CD4-positive, alpha-beta T cell treated with Interleukin-1 beta for 1 hour (primary cell): ENCODE measurements at regions not wholly inside any gene's neighbourhood (a gene's known extent, or its start where the extent isn't known, plus 50 kb on each side); places are given as distances from the start of the nearest gene placed in this dataset.
A peak's percentile ranks its signal among the peaks of the same experiment; 100 is the strongest.

Experiments
- DNase-seq, 2 donors: peaks; one replicate each; pipeline ENCODE4 v3.0.0-alpha.2; 2020 to 2022

DNA sequence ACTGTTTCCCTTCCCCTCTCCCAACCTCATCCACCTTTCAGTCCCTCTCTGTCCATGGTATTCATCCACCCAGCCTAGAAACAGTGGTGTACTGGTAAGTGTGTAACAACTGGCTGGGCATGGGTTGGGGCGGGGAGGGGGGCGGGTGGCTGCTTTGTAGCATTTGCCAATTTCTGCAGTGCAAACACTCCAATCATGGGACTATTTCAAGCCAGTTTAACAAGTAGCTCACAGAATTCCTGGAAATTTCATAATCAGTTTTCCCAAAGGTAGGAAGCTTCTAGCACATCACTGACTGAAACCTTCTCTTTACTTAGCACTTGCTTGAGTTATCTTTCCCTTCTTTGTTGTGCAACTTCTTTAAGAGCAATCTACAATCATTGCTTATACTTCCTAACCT lies 100.8 kb upstream of the WASF3 start:
- no peak for DNase-seq

DNA sequence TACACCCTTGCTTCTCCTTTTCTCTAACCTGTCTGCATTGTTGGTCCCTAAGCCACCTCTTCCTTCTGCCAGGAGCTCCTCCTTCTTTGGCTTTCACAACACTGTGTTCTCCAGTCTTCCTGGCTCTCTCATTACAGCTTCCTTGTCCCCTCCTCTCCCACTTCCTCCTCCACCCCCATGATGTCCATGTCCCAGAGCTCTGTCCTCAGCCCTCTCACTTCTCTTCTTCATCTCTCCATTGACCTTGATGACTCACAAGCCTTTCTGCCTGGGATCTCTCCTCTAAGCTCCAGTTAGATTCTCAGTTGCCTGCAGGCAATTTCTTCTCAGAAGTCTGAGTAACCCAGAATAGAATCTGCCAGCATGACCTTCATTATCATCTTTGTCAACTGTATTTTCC lies 100.3 kb upstream of the WASF3 start:
- no peak for DNase-seq

DNA sequence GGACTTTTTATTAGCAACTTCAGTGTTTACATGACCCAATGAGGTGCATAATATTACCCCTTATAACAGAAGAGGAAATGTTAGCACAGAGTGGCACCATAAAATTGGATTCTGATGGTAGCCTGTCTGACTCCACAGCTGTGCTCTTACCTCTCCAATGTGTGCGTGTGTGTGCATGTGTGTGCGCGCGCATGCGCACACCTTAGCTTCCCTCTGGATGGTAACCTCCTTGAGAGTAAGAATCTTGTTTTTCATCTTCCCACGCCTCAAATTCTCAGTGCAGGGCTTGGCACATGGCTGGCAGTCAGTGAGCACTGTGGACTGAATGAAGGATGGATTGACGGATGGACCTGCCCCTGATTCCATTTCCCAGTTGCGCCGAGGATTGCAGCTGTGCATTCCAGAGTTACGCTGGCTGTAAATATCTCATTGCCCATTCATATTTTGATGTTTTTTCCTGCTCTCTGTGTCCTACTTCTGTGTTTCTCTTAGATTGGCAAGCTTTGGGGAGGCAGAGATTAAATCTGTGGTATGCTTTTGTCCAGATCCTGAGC lies 99.2 kb upstream of the WASF3 start:
- no peak for DNase-seq

DNA sequence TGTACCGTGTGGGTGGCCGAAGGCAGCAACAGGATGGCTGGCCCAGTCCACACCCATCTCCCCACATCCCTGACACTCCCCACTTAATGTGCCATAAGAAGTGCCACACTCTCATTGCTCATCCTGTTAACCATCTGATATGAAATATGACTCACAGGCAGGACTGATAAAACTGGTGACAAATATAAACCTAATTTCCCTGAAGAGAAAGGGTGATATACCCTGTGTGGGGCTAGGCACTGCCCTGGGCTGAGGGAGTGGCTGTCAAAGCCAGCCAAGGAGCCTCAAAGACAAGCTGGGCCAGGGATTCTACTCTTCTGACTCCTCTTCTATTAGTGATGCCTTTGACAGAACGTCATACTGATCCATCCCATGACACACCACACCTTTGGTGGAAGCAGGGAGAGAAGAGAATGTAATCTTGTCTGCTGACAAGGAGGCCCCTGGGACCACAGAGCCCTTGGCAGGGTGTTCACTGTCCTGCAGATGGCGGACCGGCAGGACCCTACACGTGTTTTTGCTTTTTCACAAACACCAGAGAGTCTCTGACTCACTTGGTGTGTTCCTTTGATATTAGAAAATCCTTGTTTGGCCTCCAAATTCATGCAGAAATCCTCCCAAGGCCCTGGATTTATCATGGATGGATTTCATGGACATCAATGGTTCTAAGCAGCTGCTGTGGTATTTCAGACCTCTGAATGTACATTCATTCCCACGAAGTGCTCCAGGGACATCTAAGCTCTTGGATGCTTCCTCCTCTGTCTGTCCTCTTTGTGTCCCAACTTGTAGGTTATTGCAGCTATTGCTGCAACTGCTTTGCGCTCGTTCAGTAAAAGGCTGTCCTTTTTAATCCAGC lies 98.0 kb upstream of the WASF3 start:
- no peak for DNase-seq

DNA sequence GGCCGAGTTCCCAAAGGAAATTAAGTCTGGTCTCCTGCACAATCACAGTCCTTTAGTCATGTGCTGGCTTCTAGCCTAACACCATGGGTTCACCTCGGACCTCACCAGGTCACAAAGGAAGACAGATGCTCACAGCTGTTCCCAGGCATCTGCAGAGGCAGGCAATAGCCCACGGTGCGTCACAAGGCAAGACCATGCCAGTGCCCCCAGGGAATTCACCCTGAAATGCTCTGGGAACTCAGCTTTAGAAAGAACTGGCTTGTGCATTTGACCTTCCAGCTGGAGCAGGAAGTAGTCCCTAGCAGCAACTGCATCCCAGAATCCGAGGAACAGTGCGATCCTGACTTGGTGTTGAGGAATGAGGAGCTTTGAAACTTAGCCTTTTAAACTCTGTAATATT lies 96.8 kb upstream of the WASF3 start:
- DNase-seq = no peak

DNA sequence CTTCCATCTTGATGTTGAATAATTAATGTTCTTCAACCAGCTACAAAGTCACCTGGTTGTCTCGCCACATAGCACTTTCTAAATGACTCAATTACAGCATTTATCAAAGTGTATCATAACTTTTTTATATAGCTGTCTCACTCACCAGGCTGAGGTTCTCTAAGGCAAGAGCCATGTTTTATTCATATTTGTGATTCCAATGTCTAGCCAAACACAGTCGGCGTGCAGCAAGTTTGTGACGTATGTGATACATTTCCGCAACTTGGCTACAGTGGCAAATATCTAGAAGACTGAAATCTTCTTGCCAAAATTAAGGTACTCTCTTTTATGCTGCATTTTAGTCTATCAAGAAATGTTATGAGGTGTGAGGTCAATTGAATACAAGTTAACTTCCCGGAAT lies 94.2 kb upstream of the WASF3 start:
- no peak for DNase-seq

DNA sequence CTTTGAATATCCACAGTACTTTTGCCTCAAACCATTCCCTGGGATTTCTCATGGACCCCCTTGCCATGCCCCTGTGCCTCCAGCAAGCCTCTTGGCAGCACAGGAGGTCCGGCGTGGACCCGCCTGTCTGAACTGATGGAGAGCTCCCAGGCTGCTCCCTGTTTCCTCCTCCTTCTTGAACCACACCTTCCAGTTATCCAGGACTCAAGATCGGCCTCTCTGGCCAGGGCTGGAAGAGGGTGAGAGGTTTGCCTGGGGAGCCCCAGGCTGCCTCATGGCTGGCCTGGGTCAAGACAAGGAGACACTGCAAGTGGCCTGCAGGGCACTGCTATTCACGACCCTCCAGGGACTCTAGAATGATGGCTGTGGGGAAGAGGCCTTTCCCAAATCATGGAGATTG lies 93.6 kb upstream of the WASF3 start:
- DNase-seq = no peak

DNA sequence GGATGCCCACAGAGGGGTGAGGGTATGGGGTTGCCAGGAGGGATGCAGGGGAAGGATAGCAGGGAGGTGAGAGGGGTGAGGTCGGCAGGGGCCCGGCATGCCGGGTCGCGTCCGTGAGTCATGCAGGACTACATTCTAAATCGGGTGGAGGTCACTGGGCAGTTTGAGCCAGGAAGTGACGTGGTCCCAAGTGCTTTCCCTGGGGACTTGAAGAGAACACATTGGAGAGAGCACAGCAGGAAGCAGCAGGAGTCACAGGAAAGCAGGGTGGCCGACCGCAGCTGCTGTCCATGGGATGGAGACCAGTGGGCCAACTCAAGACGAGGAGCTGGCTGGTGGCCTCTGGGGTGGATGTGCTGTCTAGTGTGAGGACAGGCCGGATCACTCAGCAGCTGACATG lies 92.0 kb upstream of the WASF3 start:
- DNase-seq = no peak

DNA sequence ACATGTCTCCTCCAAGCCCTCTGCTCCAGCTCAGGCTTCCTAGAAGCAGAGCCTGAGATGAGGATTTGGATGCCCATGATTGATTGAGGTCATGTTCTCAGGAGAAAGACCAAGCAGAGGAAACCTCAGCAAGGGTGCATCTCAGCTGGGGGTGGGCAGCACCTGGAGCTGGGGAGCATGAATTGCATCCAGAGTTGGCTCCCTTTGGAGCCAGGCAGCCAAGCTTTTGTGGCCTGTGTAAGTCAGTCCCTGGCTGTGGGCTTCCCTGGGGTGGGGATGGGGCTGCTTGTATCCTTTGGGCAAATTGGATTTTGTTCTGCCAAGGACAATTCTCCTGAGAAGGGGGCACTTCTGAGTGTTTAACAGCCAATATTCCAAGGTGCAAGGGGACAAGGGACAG lies 91.5 kb upstream of the WASF3 start:
- no peak for DNase-seq

DNA sequence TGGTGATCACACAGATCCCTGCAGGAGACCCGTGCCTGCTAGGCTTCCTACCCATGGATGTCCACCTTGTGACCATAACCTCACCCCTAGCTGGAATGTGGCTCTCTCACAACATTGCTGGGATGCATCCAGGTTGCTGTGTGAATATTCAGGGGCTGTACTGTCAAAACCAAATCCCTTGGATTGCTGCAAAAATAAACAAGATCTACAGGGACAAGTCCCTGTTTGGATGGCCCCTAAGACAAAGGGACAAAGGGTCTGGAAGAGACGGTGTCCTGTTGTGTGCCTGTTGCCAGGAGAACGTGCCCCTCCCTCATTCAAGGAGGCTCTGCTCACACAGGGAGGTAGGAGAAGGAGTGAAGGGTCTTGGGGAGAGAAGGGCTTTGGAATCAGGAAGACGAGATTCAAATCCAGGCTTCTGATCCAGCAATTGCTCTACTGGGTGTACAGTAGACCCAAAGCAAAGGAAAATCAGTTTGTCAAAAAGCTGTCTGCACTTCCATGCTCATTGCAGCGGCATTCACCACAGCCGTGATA lies 89.2 kb upstream of the WASF3 start:
- DNase-seq = no peak

DNA sequence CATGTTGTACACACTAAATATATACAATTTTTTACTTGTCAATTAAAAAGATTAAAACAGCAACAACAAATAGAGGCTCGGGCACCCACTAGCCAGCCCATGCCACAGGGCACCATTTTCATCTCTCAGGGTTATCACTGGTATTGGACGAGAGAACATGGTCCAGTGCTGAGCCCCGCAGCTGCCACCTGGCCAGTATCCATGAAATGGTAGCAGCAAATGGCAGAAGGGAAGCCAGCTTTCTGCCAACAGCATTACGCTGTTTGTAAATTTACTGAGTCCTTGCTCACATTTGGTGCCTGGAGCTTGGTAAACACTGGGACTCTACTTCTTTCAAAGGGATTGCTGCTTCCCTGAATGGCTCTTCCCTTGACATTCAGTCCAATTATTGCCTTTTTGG lies 87.9 kb upstream of the WASF3 start:
- no peak for DNase-seq

DNA sequence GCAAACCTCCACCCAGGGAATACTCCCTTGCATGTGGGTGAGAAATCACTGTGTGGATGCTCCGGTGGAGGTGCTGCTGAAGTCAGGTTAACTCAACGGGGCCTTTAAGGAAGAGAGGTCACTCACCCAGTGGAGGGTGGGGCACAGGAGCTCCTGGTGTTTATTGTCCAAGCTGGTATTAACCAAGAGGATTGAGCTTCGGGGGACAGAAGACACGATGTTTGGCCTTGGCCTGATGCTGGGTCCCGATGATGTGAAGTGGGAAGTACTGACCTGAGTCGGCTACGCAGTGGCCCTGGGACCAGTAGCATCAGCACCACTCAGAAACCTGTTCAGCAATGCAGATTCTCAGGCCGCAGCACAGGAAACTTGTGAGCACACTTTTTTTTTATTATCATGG lies 85.7 kb upstream of the WASF3 start:
- DNase-seq = no peak

DNA sequence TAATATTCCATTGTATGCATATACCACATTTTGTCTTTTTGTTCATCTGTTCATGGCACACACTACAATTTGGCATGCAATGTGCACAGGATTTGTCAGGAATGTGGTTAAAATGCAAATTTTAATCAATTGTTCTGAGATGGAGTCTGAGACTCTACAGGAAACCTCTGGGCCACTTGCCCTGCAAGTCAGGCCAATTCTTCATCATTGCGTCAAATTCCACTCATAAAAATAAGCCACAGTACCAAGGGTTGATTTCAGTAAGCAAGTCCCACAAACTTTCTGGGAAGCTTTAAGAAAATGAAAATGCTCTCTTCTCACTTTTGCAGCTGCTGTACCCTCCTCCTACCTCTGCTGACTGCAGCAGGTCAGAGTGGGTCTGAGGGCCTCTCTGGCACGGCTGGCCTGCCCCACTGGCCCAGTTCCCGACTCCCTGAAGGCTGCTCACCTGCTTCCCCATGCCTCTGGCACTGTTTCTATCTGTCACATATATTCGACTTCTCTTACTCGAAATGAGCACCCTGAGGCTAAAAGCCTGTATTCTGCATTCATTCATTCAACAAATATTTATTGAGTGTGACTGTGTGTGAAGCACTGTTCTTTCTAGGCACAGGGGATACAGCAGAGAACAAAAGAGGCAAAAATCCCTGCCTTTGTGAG lies 83.8 kb upstream of the WASF3 start:
- DNase-seq = no peak

DNA sequence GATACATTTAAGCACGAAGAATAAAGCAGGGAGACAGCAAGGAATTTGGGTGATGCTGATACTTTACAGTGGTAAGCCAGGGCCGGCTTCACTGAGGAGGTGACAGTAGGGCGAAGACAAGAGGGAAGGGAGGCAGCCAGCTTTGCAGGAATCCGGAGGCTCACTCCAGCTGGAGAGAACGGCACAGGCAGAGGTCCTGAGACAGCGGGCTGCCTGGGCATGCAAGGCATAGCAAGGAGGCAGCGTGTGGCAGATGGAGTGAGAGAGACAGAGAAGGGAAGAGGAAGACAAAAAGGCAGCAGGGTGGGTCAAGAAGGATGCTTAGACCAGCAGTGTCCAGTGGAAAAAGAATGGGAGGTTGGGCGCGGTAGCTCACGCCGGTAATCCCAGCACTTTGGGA lies 83.2 kb upstream of the WASF3 start:
- no peak for DNase-seq

DNA sequence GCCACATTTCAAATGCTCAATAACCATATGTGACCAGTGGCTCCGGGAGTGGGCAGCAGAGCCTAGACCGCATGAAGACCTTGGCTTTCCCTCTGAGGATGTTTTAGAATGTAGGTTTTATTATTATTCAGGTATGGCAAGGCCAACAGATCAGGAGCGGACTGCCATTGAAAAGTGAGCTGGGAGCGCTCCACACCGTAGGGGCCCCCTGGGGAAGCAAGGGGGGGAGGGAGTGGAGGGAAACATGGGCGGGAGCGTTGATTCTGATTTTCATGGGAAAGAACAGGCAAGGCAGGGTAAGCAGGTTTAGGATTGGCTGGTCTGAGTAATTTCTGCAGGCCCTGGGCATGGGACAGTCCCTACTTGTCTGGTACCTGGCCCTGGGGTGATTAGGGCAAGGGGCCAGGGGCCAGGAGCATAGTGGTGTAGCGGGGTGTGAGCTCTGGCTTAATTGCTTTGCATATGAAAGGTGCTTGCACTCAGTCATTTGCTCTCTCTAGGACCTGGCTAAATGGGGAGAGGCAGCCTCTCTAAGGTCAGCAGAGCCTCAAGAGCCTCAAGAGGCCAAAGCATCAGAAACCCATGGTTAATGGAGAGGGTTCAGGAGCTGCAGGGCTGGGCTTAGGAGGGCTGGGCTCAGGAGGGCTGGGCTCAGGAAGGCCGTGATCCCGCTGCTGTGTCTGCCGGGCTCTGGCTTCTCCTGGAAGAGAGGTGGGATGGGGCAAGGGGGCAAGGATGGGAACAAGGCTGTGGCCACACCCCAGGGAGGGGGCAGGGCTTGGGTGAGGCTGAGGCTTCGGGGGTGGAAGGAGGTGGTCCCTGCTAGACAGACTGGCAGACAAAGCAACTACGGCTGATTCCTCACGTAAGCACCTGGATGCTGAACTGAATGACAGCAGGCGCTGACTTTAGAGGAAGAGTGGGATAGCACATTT lies 82.0 kb upstream of the WASF3 start:
- no peak for DNase-seq

DNA sequence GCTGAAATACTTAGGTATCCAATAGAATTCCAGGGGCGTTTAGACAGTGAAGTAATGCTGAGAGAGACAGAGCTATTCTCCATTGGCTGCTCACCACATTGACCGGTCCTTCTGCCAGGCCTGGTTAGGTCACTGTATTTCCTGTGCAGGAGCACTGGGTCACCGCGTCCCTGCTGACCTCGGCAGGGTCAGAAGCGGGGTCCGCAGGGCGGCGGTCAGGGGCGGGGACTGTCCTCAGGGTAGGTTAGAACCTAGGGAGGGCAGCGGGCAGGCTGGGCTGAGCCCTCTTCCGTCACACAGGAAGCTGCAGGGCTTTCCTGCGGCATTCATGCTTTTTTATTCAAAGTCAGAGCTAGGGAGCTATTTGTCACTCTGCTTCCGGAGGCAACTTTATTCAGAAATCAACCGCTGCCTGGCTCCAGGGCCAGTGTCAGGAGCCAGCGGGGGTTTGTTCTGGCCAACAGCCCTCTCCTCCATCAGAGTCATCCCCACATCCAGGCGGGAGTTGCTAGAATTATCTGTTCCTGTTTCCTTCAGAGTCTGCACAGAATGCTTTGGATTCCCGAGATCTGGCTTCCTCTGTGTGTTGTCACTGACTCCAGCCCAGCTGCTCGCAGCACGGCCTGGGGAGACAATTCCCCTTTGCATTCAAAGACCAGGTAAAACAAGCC lies 81.2 kb upstream of the WASF3 start:
- DNase-seq = no peak

DNA sequence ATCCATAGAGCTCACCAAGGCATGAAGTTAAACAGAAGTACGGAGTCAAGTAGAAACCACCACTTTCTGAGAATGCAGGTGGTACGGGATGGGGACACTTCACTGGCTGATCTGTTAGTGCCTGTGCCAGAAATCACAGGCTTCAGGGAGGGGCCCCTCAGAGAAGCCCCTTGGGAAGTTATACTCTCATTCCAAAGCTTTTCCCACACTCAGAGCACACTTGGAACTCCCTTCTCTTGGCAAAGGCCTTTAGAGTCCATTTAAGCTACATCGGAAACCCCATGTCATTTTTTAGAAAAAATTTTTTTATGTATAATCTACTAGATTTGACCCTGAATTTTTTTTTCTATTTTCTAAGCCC lies 80.7 kb upstream of the WASF3 start:
- no peak for DNase-seq

DNA sequence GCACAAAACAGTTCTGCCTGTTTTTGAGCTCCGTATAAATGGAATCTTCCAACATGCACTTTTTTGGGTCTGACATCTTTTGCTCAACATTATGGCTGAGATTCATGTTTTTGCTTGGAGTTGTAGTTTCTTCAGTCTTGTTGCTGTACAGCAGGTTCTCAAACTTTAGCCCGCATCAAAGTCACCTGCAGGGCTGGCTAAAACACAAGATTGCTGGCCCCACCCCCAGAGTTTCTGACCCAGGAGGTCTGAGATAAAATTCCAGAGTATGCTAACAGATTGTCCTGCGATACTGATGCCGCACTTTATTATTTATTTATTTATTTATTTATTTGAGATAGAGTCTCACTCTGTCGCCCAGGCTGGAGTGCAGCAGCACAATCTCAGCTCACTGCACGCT lies 79.8 kb upstream of the WASF3 start:
- no peak for DNase-seq

DNA sequence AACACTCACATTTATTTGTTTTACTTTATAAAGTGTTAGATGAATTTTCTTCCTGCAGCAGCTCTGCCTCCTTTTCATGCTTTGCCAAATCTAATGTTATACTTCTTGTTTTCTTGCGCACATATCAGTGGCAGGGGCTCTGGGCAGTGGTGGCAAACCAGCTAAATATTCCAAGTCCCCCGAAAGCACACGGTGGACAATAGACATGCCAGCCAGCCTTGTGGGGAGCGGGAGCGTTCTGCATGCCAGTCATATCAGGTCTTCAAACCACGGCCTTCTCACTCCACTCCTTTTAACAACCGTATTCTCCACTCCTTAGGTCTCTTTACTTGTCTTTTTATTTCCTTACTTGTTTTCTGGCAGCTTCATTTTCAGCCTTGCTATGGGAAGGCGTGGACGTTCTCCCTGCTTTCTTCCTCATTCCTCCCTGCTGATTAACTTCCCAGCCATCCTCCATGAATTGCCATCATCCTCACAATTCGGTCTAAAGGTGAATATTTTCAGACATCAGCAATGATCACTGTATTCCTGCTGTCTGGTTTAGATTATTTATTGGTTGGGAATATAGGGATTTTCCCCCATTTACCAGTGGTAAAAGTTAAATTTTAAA lies 77.1 kb upstream of the WASF3 start:
- DNase-seq = no peak

DNA sequence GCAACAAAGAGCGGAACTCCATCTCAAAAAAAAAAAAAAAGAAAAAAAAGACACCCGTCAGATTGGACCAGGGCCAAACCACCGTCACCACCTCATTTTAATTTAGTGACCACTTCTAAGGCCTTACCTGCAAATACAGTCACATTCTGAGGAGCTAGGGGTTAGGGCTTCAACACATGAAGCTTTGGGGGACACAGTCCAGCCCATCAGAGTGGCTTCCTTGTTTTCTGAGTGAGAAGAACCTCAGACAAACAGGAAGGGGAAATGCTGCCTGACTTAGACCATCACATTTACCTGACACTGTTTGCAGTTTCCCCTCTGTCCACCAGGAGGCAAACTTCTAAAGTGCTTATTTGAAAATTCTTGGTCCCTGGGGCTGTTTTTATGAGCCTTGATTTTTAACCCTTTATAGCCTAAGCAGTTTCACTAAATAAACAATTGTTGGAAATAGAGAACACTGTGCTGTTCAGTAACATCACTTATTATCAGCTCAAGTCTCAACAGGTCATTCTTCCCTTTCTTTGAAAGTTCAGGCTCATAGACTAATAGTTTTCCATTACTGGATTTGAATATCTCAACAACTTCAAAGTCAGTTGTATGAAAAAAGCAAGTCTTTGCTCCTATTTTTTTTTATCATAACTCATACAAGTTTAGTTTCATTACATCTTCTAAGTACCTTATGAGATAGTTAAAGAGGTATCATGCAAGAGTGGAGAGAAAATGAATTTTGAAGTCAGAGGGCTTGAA lies 74.9 kb upstream of the WASF3 start:
- DNase-seq = peak; percentile 62 to 75

DNA sequence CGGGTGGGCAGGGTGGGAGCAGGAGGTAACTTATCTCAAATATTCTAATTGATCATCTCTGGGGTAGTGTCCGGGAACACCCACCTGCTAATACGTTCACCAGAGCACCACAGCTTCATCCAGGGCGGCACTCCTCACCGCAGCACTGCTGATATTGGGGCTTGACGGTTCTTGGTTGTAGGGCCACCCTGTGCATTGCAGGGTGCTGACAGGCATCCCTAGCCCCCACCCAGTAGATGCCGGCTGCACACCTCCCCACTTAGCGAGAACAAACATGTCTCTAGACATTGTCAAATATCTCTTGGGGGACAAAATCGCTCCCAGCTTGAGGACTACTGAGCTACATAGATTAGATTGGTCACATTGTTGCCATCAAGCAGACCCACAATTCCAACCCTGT lies 73.9 kb upstream of the WASF3 start:
- DNase-seq = no peak
